Islet of Langerhans (tissue), 1 donor: ENCODE measurements at regions not wholly inside any gene's neighbourhood (a gene's known extent, or its start where the extent isn't known, plus 50 kb on each side); places are given as distances from the start of the nearest gene placed in this dataset.
A peak's percentile ranks its signal among the peaks of the same experiment; 100 is the strongest.
"Not testable (repeated sequence)": the region's sequence is repeated elsewhere in the genome, so short reads cannot be mapped to it uniquely, and the experiment has no call there.

Source experiments
- FAIRE-seq: peaks from one replicate; lab custom pipeline; 2011; peaks lifted over from hg19 to GRCh38; lab: Jason Lieb, UNC

DNA sequence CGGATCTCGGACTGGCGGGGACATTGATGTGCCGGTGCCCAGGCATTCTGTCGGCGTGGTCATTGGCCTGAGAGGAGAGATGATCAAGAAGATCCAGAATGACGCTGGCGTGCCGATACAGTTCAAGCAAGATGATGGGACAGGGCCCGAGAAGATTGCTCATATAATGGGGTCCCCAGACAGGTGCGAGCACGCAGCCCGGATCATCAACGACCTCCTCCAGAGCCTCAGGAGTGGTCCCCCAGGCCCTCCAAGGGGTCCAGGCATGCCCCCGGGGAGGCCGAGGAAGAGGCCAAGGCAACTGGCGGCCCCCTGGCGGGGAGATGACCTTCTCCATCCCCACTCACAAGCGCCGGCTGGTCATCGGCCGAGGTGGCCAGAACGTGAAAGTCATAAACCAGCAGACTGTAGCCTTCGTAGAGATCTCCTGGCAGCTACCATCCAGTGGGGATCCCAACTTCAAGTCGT, 106.5 kb upstream of the MTAP start:
- FAIRE-seq: no peak

GRCh38 chr9:21696411-21696871, 106.0 kb upstream of the MTAP start:
- no peak for FAIRE-seq

GRCh38 chr9:21708260-21708711, 94.2 kb upstream of the MTAP start:
- no peak for FAIRE-seq

DNA sequence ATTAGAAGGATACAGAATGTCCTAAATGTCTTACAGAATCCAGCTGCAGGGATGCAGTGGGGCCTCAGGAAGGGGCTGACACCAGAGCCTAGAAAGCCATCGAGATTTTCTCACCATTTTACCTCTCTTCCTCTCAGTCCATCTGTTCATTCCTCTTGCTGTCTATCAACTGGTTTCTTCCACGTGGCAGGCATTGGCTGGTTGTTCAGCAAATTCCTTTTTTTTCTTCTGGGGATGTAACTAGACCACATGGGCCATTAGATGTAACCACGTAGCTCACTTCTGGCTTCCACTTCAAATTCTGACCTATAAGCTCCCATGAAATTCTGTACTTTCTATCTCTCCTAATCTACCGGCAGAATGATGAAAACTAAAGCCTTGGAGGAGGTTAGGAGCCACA, 93.6 kb upstream of the MTAP start:
- no peak for FAIRE-seq

DNA sequence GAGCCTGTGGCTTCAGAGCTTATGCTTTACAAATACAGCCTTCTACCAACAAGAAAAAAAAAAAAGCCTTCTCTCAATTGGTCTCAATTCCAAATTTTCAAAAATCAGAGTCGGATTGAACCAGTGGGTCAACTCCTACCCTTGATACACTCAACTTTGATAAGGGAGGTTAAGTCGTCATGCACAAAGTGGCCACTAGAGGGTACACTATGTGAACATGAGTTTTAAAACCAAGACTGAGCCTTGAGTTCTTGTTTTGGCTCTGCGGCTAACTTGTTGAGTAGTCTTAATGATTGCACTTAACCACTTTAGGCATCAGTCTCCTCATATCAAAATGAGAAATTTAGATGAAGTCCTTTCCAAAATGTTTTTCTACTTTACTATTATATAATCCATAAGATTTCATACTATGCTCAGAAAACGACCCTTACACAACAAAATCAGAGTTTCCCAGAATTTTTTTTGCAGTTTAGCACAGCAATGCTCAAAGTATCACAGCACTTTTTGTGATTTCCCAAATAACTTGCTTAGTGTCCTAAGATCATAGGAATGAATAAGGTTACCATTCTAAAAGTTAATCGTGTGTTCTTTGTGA, 92.9 kb upstream of the MTAP start:
- peak; percentile 41 for FAIRE-seq

DNA sequence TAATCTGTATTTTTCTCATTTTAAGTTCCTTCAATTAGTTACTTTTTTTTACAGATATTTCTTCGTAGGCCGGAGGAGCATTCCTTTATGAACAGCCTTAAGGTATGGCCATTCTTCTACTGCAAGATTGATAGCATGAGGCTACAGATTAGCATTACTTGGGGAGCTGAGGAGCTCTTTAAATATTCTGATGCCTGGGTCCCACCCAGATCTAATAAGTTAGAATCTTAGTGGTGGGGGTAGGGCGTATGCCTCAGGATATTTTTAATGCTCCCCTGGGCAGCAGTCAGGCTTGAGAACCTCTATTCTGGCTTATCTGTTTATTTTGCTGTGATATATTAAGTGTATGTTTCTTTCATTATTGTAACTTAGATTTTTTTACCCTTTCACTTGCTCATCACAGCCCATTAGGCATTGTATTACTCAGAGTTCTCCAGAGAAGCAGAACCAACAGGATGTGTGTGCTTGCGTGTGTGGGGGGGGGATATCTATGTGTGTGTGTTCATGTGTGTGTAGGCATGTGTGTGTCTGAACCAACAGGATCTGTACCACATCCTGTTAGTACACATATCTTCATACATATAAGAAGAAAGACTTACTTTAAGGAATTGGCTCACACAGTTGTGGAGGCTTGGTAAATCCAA, 91.8 kb upstream of the MTAP start:
- FAIRE-seq: no peak

DNA sequence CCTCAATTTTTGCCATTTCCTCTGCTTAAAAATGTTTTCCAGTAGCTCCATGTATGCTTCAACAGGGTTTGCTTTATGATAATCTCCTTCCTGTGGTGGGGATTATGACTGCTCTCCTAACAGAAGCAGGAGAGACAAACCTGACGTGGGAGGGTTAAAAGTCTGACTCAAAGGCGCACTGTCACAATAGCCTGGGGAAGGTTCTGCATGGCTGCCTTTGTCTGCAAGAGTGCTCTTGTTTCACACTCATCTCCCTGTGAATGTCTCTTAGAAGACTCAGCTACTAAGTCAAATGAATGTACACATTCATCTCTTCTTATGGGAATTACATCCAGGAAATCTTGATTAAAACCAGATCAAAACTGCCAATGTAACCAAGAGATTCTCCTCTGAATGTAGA, 90.9 kb upstream of the MTAP start:
- no peak for FAIRE-seq

DNA sequence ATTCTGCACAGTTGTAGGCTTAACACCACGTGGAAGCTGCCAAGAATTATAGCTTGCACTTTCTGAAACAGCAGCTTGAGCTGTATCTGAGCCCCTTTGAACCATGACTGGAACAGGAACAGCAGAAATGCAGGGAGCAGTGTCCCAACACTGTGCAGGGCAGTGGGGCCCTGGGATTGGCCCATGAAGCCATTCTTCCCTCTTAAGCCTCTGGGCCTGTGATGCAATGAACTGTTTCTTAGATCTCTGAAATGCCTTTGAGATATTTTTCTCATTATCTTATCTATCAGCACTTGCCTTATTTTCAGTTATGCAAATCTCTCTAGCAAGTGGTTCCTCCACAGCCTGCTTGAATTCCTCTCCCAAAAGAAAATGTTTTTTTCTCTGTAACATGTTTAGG, 87.0 kb upstream of the MTAP start:
- no peak for FAIRE-seq

DNA sequence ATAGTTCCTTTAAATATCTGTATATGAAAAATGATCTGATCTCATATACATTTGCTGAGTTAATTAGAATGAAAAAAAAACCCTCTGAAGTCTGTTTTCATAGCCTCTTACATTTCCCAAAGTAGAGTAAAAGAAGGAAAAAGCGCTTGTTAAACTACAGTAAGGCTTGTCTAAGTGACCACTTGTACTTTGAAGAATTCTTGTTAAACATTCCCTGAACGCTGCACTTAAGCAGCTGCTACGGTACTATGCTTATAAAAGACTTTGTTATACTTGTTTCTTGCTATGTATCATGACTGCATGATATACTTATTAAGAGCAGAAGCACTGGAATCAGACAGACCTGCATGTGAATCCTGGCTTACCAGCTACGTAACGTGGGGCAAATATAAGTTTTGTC, 81.7 kb upstream of the MTAP start:
- FAIRE-seq: no peak

GRCh38 chr9:21727411-21727810, 75.0 kb upstream of the MTAP start:
- not testable (repeated sequence) for FAIRE-seq

DNA sequence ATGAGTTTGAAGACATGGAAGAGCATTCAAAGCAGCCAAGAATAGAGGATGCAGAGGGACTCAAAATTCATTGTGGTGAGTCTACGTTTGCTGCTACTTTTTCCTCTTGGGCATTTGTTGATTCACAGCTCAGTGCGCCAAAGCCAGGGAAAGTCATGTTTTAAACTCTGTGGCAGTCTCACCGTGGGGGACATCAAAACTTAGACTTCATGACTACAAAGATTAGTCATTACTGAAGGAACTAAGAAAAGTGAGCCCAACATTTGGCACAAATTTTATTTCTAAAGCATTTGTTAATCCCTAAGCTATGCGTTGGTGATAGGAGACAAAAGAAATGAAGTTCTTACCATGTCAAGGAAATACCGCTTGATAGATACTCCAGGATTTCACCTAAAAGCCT, 73.7 kb upstream of the MTAP start:
- no peak for FAIRE-seq

GRCh38 chr9:21729648-21730047, 72.8 kb upstream of the MTAP start:
- FAIRE-seq: no peak

GRCh38 chr9:21730899-21731298, 71.5 kb upstream of the MTAP start:
- FAIRE-seq: no peak

DNA sequence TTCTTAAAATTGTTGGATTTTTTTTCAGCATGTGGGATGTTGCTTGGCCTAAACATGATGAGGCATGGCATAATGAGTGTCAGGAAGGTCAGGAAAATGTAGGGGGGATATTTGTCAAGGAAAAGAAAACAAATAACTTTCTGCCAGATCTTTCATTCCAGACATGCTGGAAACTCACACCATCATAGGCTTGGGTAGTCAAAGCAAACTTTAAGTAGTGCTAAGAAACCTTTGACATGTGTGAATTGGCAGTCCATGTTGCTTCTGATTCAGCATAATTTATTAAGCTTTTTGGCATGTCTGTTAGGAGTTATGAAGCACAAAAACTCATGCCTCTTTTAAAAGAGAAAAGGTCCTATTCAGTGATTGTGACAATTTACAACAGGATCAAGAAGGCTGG, 61.3 kb upstream of the MTAP start:
- FAIRE-seq: no peak

- FAIRE-seq: no peak
Measured at GRCh38 chr9:21744320-21744719, 58.1 kb upstream of the MTAP start.

GRCh38 chr9:21744841-21745240, 57.6 kb upstream of the MTAP start:
- FAIRE-seq: no peak

GRCh38 chr9:21746550-21746949, 55.9 kb upstream of the MTAP start:
- no peak for FAIRE-seq

- FAIRE-seq: no peak
Measured at GRCh38 chr9:21747175-21747574, 55.3 kb upstream of the MTAP start.

GRCh38 chr9:21750021-21750735, 52.3 kb upstream of the MTAP start:
- FAIRE-seq: no peak

DNA sequence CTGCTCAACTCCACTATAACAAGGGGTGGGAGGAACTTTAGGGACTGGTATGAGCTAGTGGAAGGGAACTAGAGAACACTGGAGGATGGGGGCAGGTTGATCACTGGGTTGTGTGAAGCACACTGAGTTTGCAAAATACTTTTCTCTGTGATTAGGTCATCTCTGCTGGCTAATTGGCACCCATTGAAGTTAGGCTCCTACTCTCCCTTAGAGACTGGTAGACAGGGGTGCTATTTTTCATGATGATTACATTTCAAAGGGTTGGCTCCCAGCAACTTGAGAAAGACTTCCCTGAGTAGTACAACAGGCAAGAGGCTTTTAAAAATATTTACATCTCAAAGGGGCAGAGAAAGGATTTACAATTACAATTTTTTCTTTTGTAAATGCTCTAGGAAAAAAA, 50.4 kb upstream of the MTAP start:
- no peak for FAIRE-seq
